Activated CD4-positive, CD25-positive, alpha-beta regulatory T cell treated with anti-CD3 and anti-CD28 coated beads, Interleukin-2, amount 50 U/mL, for 16 hours (primary cell): ENCODE measurements at regions not wholly inside any gene's neighbourhood (a gene's known extent, or its start where the extent isn't known, plus 50 kb on each side); places are given as distances from the start of the nearest gene placed in this dataset.

ENCODE experiments used
- DNase-seq: peaks from one replicate; pipeline ENCODE4 v3.0.0-alpha.2; 2020; ENCODE audit warnings: low read depth, low spot score

- no peak for DNase-seq
Measured at GRCh38 chr10:10796774-10797415, 220.8 kb upstream of the CELF2 start.

- no peak for DNase-seq
Measured at GRCh38 chr10:10797513-10797912, 220.2 kb upstream of the CELF2 start.

GRCh38 chr10:10798102-10798863 lies 219.4 kb upstream of the CELF2 start:
- DNase-seq: no peak

- no peak for DNase-seq
Measured at GRCh38 chr10:10798864-10799192, 218.8 kb upstream of the CELF2 start.

GRCh38 chr10:10800961-10801360 lies 216.7 kb upstream of the CELF2 start:
- no peak for DNase-seq

GRCh38 chr10:10803278-10803677 lies 214.4 kb upstream of the CELF2 start:
- DNase-seq: no peak

GRCh38 chr10:10804061-10804460 lies 213.6 kb upstream of the CELF2 start:
- no peak for DNase-seq

GRCh38 chr10:10804998-10805740 lies 212.5 kb upstream of the CELF2 start:
- DNase-seq: no peak

GRCh38 chr10:10807106-10807505 lies 210.6 kb upstream of the CELF2 start:
- DNase-seq: no peak

- DNase-seq: no peak
Measured at GRCh38 chr10:10811562-10811961, 206.1 kb upstream of the CELF2 start.

- no peak for DNase-seq
Measured at GRCh38 chr10:10813656-10814055, 204.0 kb upstream of the CELF2 start.

GRCh38 chr10:10814069-10814468 lies 203.6 kb upstream of the CELF2 start:
- DNase-seq: no peak

GRCh38 chr10:10816447-10816846 lies 201.2 kb upstream of the CELF2 start:
- DNase-seq: no peak

- DNase-seq: no peak
Measured at GRCh38 chr10:10817609-10818008, 200.1 kb upstream of the CELF2 start.

GRCh38 chr10:10818082-10818481 lies 199.6 kb upstream of the CELF2 start:
- no peak for DNase-seq

GRCh38 chr10:10819206-10819856 lies 198.3 kb upstream of the CELF2 start:
- no peak for DNase-seq

- no peak for DNase-seq
Measured at GRCh38 chr10:10821926-10822325, 195.7 kb upstream of the CELF2 start.

- DNase-seq: no peak
Measured at GRCh38 chr10:10824591-10825148, 193.0 kb upstream of the CELF2 start.

- DNase-seq: no peak
Measured at GRCh38 chr10:10826125-10826524, 191.5 kb upstream of the CELF2 start.

GRCh38 chr10:10828623-10829022 lies 189.0 kb upstream of the CELF2 start:
- no peak for DNase-seq

GRCh38 chr10:10829576-10829975 lies 188.1 kb upstream of the CELF2 start:
- no peak for DNase-seq
